ENCODE measurements at regions not wholly inside any gene's neighbourhood (a gene's known extent, or its start where the extent isn't known, plus 50 kb on each side); places are given as distances from the start of the nearest gene placed in this dataset.

DNA sequence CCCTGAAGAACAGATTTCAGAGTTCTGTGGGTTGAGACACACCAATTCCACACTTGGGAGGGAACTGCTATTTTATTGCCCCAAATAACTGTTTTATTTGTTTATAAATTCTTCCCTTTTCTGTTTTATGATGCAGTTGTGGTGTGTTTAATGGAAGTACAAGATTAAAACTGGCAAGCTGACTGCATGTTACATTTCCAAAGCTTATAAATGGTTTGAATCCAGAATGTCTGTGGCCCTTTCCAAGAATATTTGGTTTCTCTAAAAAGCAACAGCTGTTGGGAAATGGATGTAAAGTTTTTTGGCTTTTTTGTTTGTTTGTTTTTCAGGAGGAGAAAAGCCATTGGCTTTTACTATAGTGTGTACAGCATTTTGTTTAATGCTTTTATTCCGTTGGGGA, 234.5 kb downstream of the MTX2 start (continued):
- TF ChIP-seq ZNF274 (IDR thresholded peaks at IDR 0.05; ENCODE audit: low read length) (no peak), ZNF274 (tag by site-specific recombination; IDR thresholded peaks at IDR 0.05; ENCODE audit: borderline replicate concordance) (no peak), BCL11A (tag by site-specific recombination; IDR thresholded peaks at IDR 0.05; ENCODE audit: low read depth) (0 out of 2 replicates have a peak, but pooled peaks have one; percentile 53), ZNF580 (tag by site-specific recombination; IDR thresholded peaks at IDR 0.05) (peak; percentile 41; the same call in 1 of the 2 replicates), ZNF585B (tag by site-specific recombination; IDR thresholded peaks at IDR 0.05) (no peak), ZNF639 (tag by site-specific recombination; IDR thresholded peaks at IDR 0.05) (no peak), FEZF1 (tag by site-specific recombination; IDR thresholded peaks at IDR 0.05) (peak; percentile 91), ZNF394 (tag by site-specific recombination; IDR thresholded peaks at IDR 0.05; ENCODE audit: borderline replicate concordance) (no peak), ZNF830 (tag by site-specific recombination; IDR thresholded peaks at IDR 0.05; ENCODE audit: low read depth) (no peak)

DNA sequence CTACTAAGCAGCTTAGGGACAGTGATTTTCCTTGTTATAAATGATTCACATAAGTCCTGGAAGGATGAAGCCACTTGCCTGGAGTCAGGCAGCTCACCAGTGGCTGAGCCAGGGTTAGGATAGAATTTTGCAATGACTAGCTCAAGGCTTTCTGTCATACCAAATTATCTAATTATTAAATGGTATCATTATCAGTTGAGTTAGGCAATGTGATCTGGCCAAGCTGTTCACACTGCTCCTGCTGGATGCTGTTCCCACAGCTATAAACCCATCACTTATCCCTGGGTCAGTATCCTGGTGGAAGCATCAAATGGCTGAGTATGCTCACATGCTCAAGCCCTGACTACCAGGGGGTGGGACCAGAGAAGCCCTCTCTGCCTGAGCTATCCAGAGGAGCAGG, 235.2 kb downstream of the MTX2 start:
- CTCF ChIA-PET = no interaction called here
- no peak for TF ChIP-seq HOXC10 (CRISPR knock-in tag; IDR thresholded peaks at IDR 0.05)
- no peak for TF ChIP-seq ZNF112 (tag by site-specific recombination; IDR thresholded peaks at IDR 0.05)
- TF ChIP-seq TRIM28 (IDR thresholded peaks at IDR 0.05; ENCODE audit: borderline replicate concordance, low read length) = no peak
- TF ChIP-seq ZBTB11 (tag by site-specific recombination; conservative IDR thresholded peaks at IDR 0.05; ENCODE audit: low read depth) = no peak
- no peak for TF ChIP-seq GLI4 (tag by site-specific recombination; IDR thresholded peaks at IDR 0.05)
- TF ChIP-seq ZNF16 (tag by site-specific recombination; IDR thresholded peaks at IDR 0.05; ENCODE audit: low read depth) = no peak
- TF ChIP-seq ZNF423 (tag by site-specific recombination; IDR thresholded peaks at IDR 0.05) = no peak
- TF ChIP-seq ZNF768 (tag by site-specific recombination; IDR thresholded peaks at IDR 0.05) = no peak
- TF ChIP-seq, protein P1, sequence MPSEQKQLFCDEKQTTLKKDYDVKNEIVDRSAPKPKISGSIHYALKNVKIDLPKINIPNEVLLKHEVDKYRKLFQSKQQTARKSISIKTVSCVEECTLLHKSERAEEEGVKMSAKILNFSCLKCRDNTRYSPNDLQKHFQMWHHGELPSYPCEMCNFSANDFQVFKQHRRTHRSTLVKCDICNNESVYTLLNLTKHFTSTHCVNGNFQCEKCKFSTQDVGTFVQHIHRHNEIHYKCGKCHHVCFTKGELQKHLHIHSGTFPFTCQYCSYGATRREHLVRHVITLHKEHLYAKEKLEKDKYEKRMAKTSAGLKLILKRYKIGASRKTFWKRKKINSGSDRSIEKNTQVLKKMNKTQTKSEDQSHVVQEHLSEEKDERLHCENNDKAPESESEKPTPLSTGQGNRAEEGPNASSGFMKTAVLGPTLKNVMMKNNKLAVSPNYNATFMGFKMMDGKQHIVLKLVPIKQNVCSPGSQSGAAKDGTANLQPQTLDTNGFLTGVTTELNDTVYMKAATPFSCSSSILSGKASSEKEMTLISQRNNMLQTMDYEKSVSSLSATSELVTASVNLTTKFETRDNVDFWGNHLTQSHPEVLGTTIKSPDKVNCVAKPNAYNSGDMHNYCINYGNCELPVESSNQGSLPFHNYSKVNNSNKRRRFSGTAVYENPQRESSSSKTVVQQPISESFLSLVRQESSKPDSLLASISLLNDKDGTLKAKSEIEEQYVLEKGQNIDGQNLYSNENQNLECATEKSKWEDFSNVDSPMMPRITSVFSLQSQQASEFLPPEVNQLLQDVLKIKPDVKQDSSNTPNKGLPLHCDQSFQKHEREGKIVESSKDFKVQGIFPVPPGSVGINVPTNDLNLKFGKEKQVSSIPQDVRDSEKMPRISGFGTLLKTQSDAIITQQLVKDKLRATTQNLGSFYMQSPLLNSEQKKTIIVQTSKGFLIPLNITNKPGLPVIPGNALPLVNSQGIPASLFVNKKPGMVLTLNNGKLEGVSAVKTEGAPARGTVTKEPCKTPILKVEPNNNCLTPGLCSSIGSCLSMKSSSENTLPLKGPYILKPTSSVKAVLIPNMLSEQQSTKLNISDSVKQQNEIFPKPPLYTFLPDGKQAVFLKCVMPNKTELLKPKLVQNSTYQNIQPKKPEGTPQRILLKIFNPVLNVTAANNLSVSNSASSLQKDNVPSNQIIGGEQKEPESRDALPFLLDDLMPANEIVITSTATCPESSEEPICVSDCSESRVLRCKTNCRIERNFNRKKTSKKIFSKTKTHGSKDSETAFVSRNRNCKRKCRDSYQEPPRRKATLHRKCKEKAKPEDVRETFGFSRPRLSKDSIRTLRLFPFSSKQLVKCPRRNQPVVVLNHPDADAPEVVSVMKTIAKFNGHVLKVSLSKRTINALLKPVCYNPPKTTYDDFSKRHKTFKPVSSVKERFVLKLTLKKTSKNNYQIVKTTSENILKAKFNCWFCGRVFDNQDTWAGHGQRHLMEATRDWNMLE (tag by site-specific recombination; conservative IDR thresholded peaks at IDR 0.05; ENCODE audit: low read depth) = no peak
- no peak for TF ChIP-seq ZNF132 (tag by site-specific recombination; IDR thresholded peaks at IDR 0.05; ENCODE audit: borderline replicate concordance)
- no peak for TF ChIP-seq SETDB1 (IDR thresholded peaks at IDR 0.05; ENCODE audit: insufficient read length, low read length)
- no peak for TF ChIP-seq ZNF18 (tag by site-specific recombination; IDR thresholded peaks at IDR 0.05)
- TF ChIP-seq ZNF701 (tag by site-specific recombination; IDR thresholded peaks at IDR 0.05) = no peak
- no peak for TF ChIP-seq ZNF449 (tag by site-specific recombination; IDR thresholded peaks at IDR 0.05)

More for the DNA sequence above, 235.2 kb downstream of the MTX2 start:
- POLR2A ChIA-PET = interaction anchor here (1.1 kb wide), 1 partner anchor 49 kb away, joined by 3 read pairs; no protein-coding TSS in a partner anchor
- no peaks in the 10 kb centered on the region for H3K9me3 ChIP-seq (ENCODE audit: control insufficient read depth, insufficient read depth, low read depth, low read length)
- H3K4me1 ChIP-seq (ENCODE audit: control insufficient read depth, insufficient read depth, low read length) = peaks cover 24% of the 10 kb centered on the region
- no peaks in the 10 kb centered on the region for H3K36me3 ChIP-seq (ENCODE audit: control insufficient read depth in 2 of 2, insufficient read depth in 1 of 2, low read length in 2 of 2)
- H3K27ac ChIP-seq (ENCODE audit: extremely low read depth, low read depth, low read length) = no peak overlapping the region
- no peak overlapping the region for H3K4me3 ChIP-seq (ENCODE audit: low read depth, low read length)
